Ovary (tissue), 3 donors: ENCODE measurements at regions not wholly inside any gene's neighbourhood (a gene's known extent, or its start where the extent isn't known, plus 50 kb on each side); places are given as distances from the start of the nearest gene placed in this dataset.

Source experiments
- POLR2A ChIP-seq: fragments of 450-650 bp; IDR thresholded peaks from one replicate; pipeline ENCODE4 v1.6.1; 2017; ENCODE audit warnings: antibody characterized with exemption, mild to moderate bottlenecking, moderate library complexity
- TF ChIP-seq, protein P1 (sequence below), 3 donors: fragments of 450-650 bp in 2 of 3; fragments of 200-600 bp in 1 of 3; IDR thresholded peaks; one replicate each; pipeline versions ENCODE4 v1.5.1 to v1.8.0; 2016 to 2022; ENCODE audit warnings: antibody characterized with exemption in 3 of 3, mild to moderate bottlenecking in 1 of 3
- donor health status: DM: no; HTN: no; CAD: no.

DNA sequence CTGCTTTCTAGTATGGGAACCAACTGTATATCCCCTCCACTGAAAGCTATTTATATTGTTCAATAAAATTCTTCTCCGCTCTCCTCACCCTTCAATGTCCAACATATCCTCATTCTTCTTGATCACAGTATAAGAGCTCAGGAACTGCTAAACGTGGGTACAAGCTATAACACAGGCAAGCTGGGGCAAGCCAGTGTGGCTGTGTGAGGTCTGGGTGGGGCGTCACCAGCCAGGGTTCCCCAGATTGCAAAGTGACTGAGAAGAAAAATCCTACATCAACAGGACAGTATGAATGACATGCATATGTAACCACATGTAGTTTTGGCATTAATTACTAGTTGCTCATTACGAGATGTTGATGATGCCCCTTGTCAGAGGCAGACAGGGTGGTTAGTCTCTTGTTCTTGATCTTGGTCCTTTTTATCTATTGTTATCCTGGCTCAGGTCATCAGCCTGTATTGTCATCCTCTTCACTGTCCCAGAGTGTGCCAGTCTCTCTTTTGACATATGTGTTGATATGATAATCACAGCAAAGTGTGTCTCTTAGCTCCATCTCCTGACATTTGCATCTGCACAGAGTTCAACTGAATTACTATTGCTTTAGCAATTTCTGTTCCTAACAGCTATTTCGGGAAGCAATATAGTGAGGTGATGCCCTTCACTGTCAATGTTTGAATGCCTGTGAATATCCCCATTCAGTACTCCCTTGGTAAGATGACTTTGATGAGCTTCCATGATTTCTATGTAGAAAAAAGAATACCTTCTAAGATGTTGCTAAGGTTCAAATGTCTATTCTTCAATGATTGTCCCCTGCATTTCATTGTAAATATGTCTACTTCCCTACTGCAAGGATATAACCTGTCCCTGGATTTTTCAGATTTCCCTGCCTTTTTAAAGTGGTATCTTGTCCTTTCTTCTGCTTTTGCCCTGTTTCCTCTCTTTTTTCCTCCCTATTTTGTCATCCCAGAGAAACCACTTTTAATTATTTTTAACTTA is 140.3 kb downstream of the MAT2B start:
- TF ChIP-seq, protein P1, sequence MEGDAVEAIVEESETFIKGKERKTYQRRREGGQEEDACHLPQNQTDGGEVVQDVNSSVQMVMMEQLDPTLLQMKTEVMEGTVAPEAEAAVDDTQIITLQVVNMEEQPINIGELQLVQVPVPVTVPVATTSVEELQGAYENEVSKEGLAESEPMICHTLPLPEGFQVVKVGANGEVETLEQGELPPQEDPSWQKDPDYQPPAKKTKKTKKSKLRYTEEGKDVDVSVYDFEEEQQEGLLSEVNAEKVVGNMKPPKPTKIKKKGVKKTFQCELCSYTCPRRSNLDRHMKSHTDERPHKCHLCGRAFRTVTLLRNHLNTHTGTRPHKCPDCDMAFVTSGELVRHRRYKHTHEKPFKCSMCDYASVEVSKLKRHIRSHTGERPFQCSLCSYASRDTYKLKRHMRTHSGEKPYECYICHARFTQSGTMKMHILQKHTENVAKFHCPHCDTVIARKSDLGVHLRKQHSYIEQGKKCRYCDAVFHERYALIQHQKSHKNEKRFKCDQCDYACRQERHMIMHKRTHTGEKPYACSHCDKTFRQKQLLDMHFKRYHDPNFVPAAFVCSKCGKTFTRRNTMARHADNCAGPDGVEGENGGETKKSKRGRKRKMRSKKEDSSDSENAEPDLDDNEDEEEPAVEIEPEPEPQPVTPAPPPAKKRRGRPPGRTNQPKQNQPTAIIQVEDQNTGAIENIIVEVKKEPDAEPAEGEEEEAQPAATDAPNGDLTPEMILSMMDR (IDR thresholded peaks at IDR 0.05): no peak
- TF ChIP-seq POLR2A: no peak
